ENCODE measurements at regions not wholly inside any gene's neighbourhood (a gene's known extent, or its start where the extent isn't known, plus 50 kb on each side); places are given as distances from the start of the nearest gene placed in this dataset.

GRCh38 chr5:12745537-12745936, 841.3 kb upstream of the CTNND2 start:
- TF ChIP-seq CTCF (IDR thresholded peaks at IDR 0.05) (no peak), POLR2A (IDR thresholded peaks at IDR 0.05) (no peak), POLR2AphosphoS5 (IDR thresholded peaks at IDR 0.05) (no peak)

Measured in breast epithelium (tissue), 3 donors.